Astrocyte (in vitro differentiated cells and primary cell): ENCODE measurements at regions not wholly inside any gene's neighbourhood (a gene's known extent, or its start where the extent isn't known, plus 50 kb on each side); places are given as distances from the start of the nearest gene placed in this dataset.
A peak's percentile ranks its signal among the peaks of the same experiment; 100 is the strongest.

Experiments used
- DNase-seq: peaks from one replicate; pipeline ENCODE4 v3.0.0-alpha.2; 2010; ENCODE audit warnings: low read depth
- FAIRE-seq: peaks from 2 replicates; lab custom pipeline; 2011; peaks lifted over from hg19 to GRCh38; lab: Jason Lieb, UNC
- H2AFZ ChIP-seq: 2 replicates; pipeline ENCODE4 v1.6.0; 2012; ENCODE audit warnings: low read depth, low read length, inconsistent platforms
- H3K27ac ChIP-seq: 2 replicates; pipeline ENCODE4 v1.5.1; 2011; ENCODE audit warnings: low read depth, low read length, inconsistent platforms
- H3K27me3 ChIP-seq: 2 replicates; pipeline ENCODE4 v1.6.0; 2011; ENCODE audit warnings: low read length, inconsistent platforms; ENCODE audit not compliant: insufficient read depth
- H3K36me3 ChIP-seq: 2 replicates; pipeline ENCODE4 v1.5.1; 2011; ENCODE audit warnings: low read length, inconsistent platforms; ENCODE audit not compliant: insufficient read depth
- H3K4me1 ChIP-seq: 2 replicates; pipeline ENCODE4 v1.5.1; 2011; ENCODE audit warnings: low read length, inconsistent platforms; ENCODE audit not compliant: insufficient read depth
- H3K4me2 ChIP-seq: 2 replicates; pipeline ENCODE4 v1.6.0; 2012; ENCODE audit warnings: low read length, inconsistent platforms
- H3K4me3 ChIP-seq: 2 replicates; pipeline ENCODE4 v1.5.1; 2011; ENCODE audit warnings: low read depth, mild to moderate bottlenecking, low read length, inconsistent platforms; ENCODE audit not compliant: insufficient read depth
- H3K79me2 ChIP-seq: 2 replicates; pipeline ENCODE4 v1.6.0; 2012; ENCODE audit warnings: mild to moderate bottlenecking, low read length, inconsistent platforms; ENCODE audit not compliant: insufficient read depth
- H3K9ac ChIP-seq: 2 replicates; pipeline ENCODE4 v1.6.0; 2012; ENCODE audit warnings: mild to moderate bottlenecking, low read length, inconsistent platforms
- H3K9me3 ChIP-seq: 2 replicates; pipeline ENCODE4 v1.5.1; 2012; ENCODE audit warnings: low read depth, mild to moderate bottlenecking, low read length, inconsistent platforms; ENCODE audit not compliant: insufficient read depth
- H4K20me1 ChIP-seq: 2 replicates; pipeline ENCODE4 v1.6.0; 2012; ENCODE audit warnings: low read length, inconsistent platforms; ENCODE audit not compliant: insufficient read depth
- H3K27ac Mint-ChIP-seq: one replicate; pipeline ENCODE4 v1.8.0; 2021; ENCODE audit warnings: mild to moderate bottlenecking, mixed read lengths; ENCODE audit not compliant: unreplicated experiment
- H3K27me3 Mint-ChIP-seq: one replicate; pipeline ENCODE4 v1.8.0; 2021; ENCODE audit warnings: low read depth, mixed read lengths; ENCODE audit not compliant: unreplicated experiment
- H3K36me3 Mint-ChIP-seq: one replicate; pipeline ENCODE4 v1.8.0; 2021; ENCODE audit warnings: low read depth, mixed read lengths; ENCODE audit not compliant: unreplicated experiment
- H3K4me1 Mint-ChIP-seq: one replicate; pipeline ENCODE4 v1.8.0; 2021; ENCODE audit warnings: low read depth, mixed read lengths; ENCODE audit not compliant: unreplicated experiment
- H3K4me3 Mint-ChIP-seq: one replicate; pipeline ENCODE4 v1.8.0; 2021; ENCODE audit warnings: mild to moderate bottlenecking, moderate library complexity, mixed read lengths; ENCODE audit not compliant: unreplicated experiment
- H3K9me3 Mint-ChIP-seq: one replicate; pipeline ENCODE4 v1.8.0; 2021; ENCODE audit warnings: mild to moderate bottlenecking, mixed read lengths; ENCODE audit not compliant: unreplicated experiment
- CTCF ChIP-seq: IDR thresholded peaks from 2 replicates; pipeline ENCODE4 v1.5.1; 2011; ENCODE audit warnings: low read depth, mild to moderate bottlenecking, inconsistent platforms, low read length, moderate library complexity; ENCODE audit not compliant: insufficient read depth
- EZH2 ChIP-seq: IDR thresholded peaks from 2 replicates; pipeline ENCODE4 v1.6.1; 2012; ENCODE audit warnings: mild to moderate bottlenecking, low read length, inconsistent platforms; ENCODE audit not compliant: insufficient read depth

GRCh38 chr15:95119041-95119610 lies 887.8 kb downstream of the MCTP2 start:
- H3K9ac ChIP-seq, result no peak overlapping the region
- H3K4me2 ChIP-seq, result no peak overlapping the region
- no peaks in the 10 kb centered on the region for H4K20me1 ChIP-seq
- Mint-ChIP-seq H3K36me3 (no peaks in the 10 kb centered on the region), H3K4me1 (no peaks in the 10 kb centered on the region), H3K27me3 (no peaks in the 10 kb centered on the region), H3K27ac (no peak overlapping the region), H3K9me3 (no peaks in the 10 kb centered on the region), H3K4me3 (no peak overlapping the region)
- no peaks in the 10 kb centered on the region for H3K79me2 ChIP-seq
- FAIRE-seq, result no peak
- H3K36me3 ChIP-seq, result no peaks in the 10 kb centered on the region
- H3K27ac ChIP-seq, result no peak overlapping the region
- no peaks in the 10 kb centered on the region for H3K9me3 ChIP-seq
- DNase-seq, result no peak
- TF ChIP-seq EZH2 (no peak), CTCF (no peak)
- no peaks in the 10 kb centered on the region for H3K4me1 ChIP-seq
- no peaks in the 10 kb centered on the region for H3K27me3 ChIP-seq
- peak overlapping the region; percentile 15 for H2AFZ ChIP-seq
- no peak overlapping the region for H3K4me3 ChIP-seq

DNA sequence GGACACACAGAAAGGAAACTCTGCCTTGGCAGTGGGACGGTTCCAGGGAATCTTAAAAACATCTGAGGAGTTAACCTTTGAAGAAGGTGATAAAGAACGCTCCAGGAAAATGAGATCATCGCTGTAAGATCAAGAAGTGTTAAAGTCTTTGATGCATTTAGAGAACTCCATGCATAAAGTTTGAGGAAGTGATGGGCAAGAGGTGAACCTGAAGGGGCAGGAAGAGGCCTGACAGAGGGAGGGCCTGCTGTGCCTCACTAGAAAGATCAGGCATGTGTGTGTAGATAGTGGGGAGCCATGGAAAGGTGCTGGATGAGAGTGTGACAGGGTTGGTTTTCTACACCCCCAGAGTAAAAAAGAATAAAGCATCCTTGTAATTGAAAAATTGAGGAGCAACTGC lies 889.2 kb downstream of the MCTP2 start:
- H3K27me3 ChIP-seq, result no peaks in the 10 kb centered on the region
- H3K27ac ChIP-seq, result no peak overlapping the region
- FAIRE-seq (no peak), DNase-seq (no peak)
- no peak overlapping the region for H3K9ac ChIP-seq
- H3K4me3 Mint-ChIP-seq, result no peak overlapping the region
- H3K36me3 ChIP-seq, result no peaks in the 10 kb centered on the region
- H4K20me1 ChIP-seq, result no peaks in the 10 kb centered on the region
- no peaks in the 10 kb centered on the region for H3K4me1 Mint-ChIP-seq
- H3K9me3 Mint-ChIP-seq, result no peaks in the 10 kb centered on the region
- no peak overlapping the region for H2AFZ ChIP-seq
- H3K4me3 ChIP-seq, result no peak overlapping the region
- H3K9me3 ChIP-seq, result no peaks in the 10 kb centered on the region
- no peaks in the 10 kb centered on the region for H3K36me3 Mint-ChIP-seq
- H3K4me1 ChIP-seq, result no peaks in the 10 kb centered on the region
- no peaks in the 10 kb centered on the region for H3K79me2 ChIP-seq
- no peaks in the 10 kb centered on the region for H3K27me3 Mint-ChIP-seq
- no peak overlapping the region for H3K27ac Mint-ChIP-seq
- no peak for TF ChIP-seq CTCF
- no peak for TF ChIP-seq EZH2
- no peak overlapping the region for H3K4me2 ChIP-seq

DNA sequence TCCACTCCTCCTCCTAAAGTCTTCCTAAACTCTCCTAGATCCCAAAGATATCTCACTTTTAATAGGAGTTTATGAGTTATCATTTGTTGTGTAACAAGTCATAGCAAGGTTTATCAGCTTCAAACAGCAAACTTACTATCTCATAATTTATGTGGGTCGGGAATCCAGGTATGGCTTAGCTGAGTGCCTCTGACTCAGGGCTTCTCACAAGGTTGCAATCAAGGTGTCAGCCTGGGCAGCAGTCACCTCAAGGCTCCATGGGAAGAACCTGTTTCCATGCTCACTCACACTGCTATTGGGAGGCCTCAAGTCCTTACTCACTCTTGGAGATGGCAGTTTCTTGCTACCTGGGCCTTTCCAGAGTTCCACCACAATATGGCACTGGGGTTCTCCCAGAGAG lies 889.8 kb downstream of the MCTP2 start:
- Mint-ChIP-seq H3K9me3 (no peaks in the 10 kb centered on the region), H3K4me1 (no peaks in the 10 kb centered on the region), H3K27me3 (no peaks in the 10 kb centered on the region), H3K27ac (no peak overlapping the region), H3K36me3 (no peaks in the 10 kb centered on the region), H3K4me3 (no peak overlapping the region)
- Histone ChIP-seq H2AFZ (no peak overlapping the region), H3K27me3 (no peaks in the 10 kb centered on the region), H3K27ac (no peak overlapping the region), H3K9me3 (no peaks in the 10 kb centered on the region), H4K20me1 (no peaks in the 10 kb centered on the region), H3K9ac (no peak overlapping the region), H3K4me1 (no peaks in the 10 kb centered on the region), H3K79me2 (no peaks in the 10 kb centered on the region), H3K4me3 (no peak overlapping the region), H3K36me3 (no peaks in the 10 kb centered on the region), H3K4me2 (no peak overlapping the region)
- TF ChIP-seq EZH2 (no peak), CTCF (no peak)
- FAIRE-seq (no peak), DNase-seq (no peak)
